Thyroid gland (tissue), 4 donors: ENCODE measurements at regions not wholly inside any gene's neighbourhood (a gene's known extent, or its start where the extent isn't known, plus 50 kb on each side); places are given as distances from the start of the nearest gene placed in this dataset.

Experiments used
- DNase-seq, 2 donors: peaks; one replicate each; pipeline ENCODE4 v3.0.0-alpha.2; 2019
- H3K27ac ChIP-seq, 3 donors: fragments of 200-600 bp; sonication (generic); 1 replicate in 2 of 3; 2 replicates in 1 of 3; pipeline ENCODE4 v1.5.1; 2016 to 2019; ENCODE audit warnings: mild to moderate bottlenecking in 1 of 3, moderate library complexity in 1 of 3
- H3K27me3 ChIP-seq: fragments of 200-600 bp; sonication (generic); one replicate; pipeline ENCODE4 v1.5.1; 2019
- H3K36me3 ChIP-seq, 2 donors: fragments of 200-600 bp; sonication (generic); one replicate each; pipeline ENCODE4 v1.5.1; 2016 to 2019
- H3K4me1 ChIP-seq, 2 donors: fragments of 200-600 bp; sonication (generic); one replicate each; pipeline ENCODE4 v1.5.1; 2017 to 2019
- H3K4me3 ChIP-seq, 3 donors: fragments of 200-600 bp; sonication (generic); replicated peaks in 1 of 3; 1 replicate in 2 of 3; 2 replicates in 1 of 3; pipeline ENCODE4 v1.5.1; 2016; ENCODE audit warnings: mild to moderate bottlenecking in 1 of 3
- H3K9me3 ChIP-seq: fragments of 200-600 bp; sonication (generic); one replicate; pipeline ENCODE4 v1.5.1; 2017
- POLR2A ChIP-seq, 2 donors: fragments of 450-650 bp; IDR thresholded peaks; one replicate each; pipeline ENCODE4 v1.6.1; 2017; ENCODE audit warnings: antibody characterized with exemption in 2 of 2, mild to moderate bottlenecking in 2 of 2, moderate library complexity in 1 of 2
- WGBS, 2 donors: methylation state at CpG; one replicate each; pipeline ENCODE4 v1.1.5; 2017; 5-methylcytosine and 5-hydroxymethylcytosine counted together
- intact Hi-C: fragments of 100-400 bp; cut with DNase I; formaldehyde crosslinking; loops from one replicate; pipeline ENCODE4 v1.15.1; 2023
- TF ChIP-seq, protein P1 (sequence below), 6 experiments: fragments of 200-600 bp in 3 of 6; fragments of 450-650 bp in 3 of 6; sonication (generic) in 3 of 6; IDR thresholded peaks; one replicate each; pipeline ENCODE4 v1.5.1; 2016 to 2019; ENCODE audit warnings: antibody characterized with exemption in 6 of 6, mild to moderate bottlenecking in 2 of 6, inconsistent platforms in 1 of 6, moderate library complexity in 1 of 6

DNA sequence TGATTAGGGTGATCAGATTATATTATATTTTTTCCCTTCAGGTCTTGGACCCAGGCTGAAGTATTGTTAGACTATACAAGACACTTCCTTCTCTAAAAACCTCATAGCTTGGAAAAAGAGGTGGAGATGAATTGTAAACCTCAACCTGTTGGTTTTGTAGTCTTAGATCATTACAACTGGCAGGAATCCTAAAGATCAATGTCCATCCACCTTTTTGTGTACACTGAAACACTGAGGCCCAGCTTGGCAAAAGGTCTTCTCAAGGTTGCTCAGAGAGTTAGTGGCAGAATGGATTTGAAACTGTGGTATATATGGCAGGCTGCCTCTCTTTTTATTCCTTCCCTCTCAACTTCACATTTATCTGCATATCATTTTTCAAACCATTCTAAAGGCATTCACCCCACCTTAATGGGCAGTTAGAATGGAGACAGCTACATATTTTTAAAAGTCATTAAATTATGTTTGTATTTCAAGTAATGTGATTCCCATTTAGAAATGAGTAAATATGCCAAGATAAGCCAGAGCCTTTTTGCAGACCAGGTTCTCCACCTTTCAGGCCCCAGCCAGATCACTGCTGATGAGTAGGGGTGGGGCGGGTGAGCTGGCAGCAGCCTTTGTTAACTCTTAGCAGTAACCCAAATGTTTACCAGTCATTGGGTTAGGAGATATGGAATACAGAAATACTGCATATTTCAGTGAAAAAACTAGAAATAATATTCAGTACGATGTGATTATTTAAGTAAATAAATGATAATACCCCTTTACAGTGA, 243.2 kb upstream of the F9 start:
- H3K4me1 ChIP-seq, result no peaks in the 10 kb centered on the region
- no peaks in the 10 kb centered on the region for H3K9me3 ChIP-seq
- TF ChIP-seq, protein P1, sequence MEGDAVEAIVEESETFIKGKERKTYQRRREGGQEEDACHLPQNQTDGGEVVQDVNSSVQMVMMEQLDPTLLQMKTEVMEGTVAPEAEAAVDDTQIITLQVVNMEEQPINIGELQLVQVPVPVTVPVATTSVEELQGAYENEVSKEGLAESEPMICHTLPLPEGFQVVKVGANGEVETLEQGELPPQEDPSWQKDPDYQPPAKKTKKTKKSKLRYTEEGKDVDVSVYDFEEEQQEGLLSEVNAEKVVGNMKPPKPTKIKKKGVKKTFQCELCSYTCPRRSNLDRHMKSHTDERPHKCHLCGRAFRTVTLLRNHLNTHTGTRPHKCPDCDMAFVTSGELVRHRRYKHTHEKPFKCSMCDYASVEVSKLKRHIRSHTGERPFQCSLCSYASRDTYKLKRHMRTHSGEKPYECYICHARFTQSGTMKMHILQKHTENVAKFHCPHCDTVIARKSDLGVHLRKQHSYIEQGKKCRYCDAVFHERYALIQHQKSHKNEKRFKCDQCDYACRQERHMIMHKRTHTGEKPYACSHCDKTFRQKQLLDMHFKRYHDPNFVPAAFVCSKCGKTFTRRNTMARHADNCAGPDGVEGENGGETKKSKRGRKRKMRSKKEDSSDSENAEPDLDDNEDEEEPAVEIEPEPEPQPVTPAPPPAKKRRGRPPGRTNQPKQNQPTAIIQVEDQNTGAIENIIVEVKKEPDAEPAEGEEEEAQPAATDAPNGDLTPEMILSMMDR (IDR thresholded peaks at IDR 0.05), result no peak
- TF ChIP-seq POLR2A (IDR thresholded peaks at IDR 0.05), result no peak
- H3K27ac ChIP-seq, result peak overlapping the region in 2 of 3 donors; percentile 29 to 61
- no peaks in the 10 kb centered on the region for H3K36me3 ChIP-seq
- intact Hi-C loops, result no loop called here
- DNase-seq, result peak in 1 of 2 donors; percentile 41
- H3K27me3 ChIP-seq, result no peaks in the 10 kb centered on the region
- H3K4me3 ChIP-seq, result no peak overlapping the region
- WGBS, 2 donors, result 56 to 87% methylated on average over 2 of the region's 2 CpGs

DNA sequence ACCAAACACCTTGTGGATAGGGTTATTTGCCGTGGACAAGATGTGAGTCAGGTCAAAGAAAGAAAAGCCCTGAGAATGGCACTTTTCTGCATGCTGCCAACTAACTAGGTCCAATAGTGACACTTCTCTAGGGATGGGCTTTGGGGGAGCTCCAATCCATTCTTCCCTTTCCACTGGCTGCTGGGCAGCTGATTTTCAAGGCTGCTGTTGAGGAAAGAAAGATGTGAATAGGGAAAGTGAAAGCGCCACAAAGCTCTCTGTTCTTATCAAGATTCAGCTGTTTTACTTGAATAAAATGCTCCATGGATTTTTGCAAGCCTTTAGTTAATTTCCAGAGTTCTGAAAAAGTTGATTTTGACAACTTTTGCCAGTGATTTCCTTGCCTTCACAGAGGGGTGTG, 244.2 kb upstream of the F9 start:
- Histone ChIP-seq H3K27ac (peak overlapping the region in 1 of 3 donors; percentile 61), H3K9me3 (no peaks in the 10 kb centered on the region), H3K27me3 (no peaks in the 10 kb centered on the region), H3K4me1 (no peaks in the 10 kb centered on the region), H3K4me3 (no peak overlapping the region), H3K36me3 (no peaks in the 10 kb centered on the region)
- TF ChIP-seq, protein P1 (IDR thresholded peaks at IDR 0.05), result no peak
- TF ChIP-seq POLR2A (IDR thresholded peaks at IDR 0.05), result no peak
- intact Hi-C loops, result no loop called here
- WGBS, 2 donors, result 97 to 100% methylated on average over 2 of the region's 2 CpGs
- DNase-seq, result no peak

DNA sequence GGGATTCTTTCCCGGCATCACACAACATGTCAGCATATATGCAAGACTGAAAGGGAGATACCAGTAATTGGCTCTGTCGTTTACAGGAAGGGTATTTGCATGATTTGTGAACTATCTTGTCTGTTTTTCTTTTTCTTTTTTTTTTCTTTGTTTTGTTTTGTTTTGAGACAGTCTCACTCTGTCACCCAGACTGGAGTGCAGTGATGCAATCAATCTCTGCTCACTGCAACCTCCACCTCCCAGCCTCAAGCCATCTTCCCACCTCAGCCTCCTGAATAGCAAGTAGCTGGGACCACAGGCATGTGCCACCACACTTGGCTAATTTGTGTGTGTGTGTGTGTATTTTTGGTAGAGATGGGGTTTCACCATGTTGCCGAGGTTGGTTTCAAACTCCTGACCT, 262.7 kb upstream of the F9 start:
- no peak for DNase-seq
- 90 to 92% methylated on average over 3 of the region's 3 CpGs for WGBS, 2 donors
- intact Hi-C loops, result no loop called here
- H3K4me1 ChIP-seq, result no peaks in the 10 kb centered on the region
- no peaks in the 10 kb centered on the region for H3K27me3 ChIP-seq
- TF ChIP-seq, protein P1 (IDR thresholded peaks at IDR 0.05), result no peak
- no peak for TF ChIP-seq POLR2A (IDR thresholded peaks at IDR 0.05)
- H3K36me3 ChIP-seq, result no peaks in the 10 kb centered on the region
- no peak overlapping the region for H3K27ac ChIP-seq
- H3K4me3 ChIP-seq, result no peak overlapping the region
- no peaks in the 10 kb centered on the region for H3K9me3 ChIP-seq

DNA sequence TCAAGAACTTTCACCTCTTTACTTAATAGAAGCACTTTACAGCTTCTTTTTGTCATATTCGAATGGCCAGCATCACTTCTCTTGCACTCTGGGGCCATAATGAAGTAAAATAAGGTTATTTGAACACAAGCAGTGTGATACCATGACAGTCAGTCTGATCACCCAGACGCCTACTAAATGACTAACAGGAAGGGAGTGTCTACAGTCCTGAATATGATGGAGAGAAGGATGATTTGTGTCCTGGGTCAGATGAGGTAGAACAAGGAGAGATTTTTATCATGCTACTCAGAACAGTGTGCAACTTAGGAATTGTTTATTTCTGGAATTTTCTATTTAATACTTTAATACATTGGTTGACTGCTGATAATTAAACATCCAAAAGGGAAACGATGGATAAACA, 284.2 kb upstream of the F9 start:
- no peaks in the 10 kb centered on the region for H3K36me3 ChIP-seq
- no peaks in the 10 kb centered on the region for H3K4me1 ChIP-seq
- no peak for DNase-seq
- TF ChIP-seq POLR2A (IDR thresholded peaks at IDR 0.05), result no peak
- TF ChIP-seq, protein P1 (IDR thresholded peaks at IDR 0.05), result no peak
- no peaks in the 10 kb centered on the region for H3K9me3 ChIP-seq
- WGBS, 2 donors, result 82 to 87% methylated on average over 3 of the region's 3 CpGs
- H3K27ac ChIP-seq, result no peak overlapping the region
- H3K27me3 ChIP-seq, result no peaks in the 10 kb centered on the region
- H3K4me3 ChIP-seq, result no peak overlapping the region
- intact Hi-C loops, result no loop called here

DNA sequence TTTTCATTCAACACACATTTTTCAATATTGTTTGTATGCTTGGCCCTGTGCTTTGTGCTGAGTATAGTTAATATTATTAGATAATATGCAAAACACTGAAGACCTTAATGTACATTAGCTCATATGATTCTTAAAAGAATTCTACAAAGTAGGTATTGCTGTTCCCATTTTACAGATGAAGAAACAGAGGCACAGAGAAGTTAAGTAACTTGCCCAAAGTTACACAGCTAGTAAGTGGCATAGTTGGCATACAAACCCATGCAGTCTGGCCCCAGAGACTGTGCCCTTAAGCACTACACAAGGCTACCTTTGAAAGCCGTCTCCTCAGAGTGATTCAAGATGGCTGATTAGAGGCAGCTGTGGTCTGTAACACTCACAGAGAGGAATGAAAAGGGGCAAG, 293.4 kb upstream of the F9 start:
- Histone ChIP-seq H3K27me3 (no peaks in the 10 kb centered on the region), H3K4me1 (no peaks in the 10 kb centered on the region), H3K27ac (no peak overlapping the region), H3K4me3 (no peak overlapping the region), H3K36me3 (no peaks in the 10 kb centered on the region), H3K9me3 (no peaks in the 10 kb centered on the region)
- intact Hi-C loops, result no loop called here
- 67 to 100% methylated on average over 1 of the region's 1 CpG for WGBS, 2 donors
- TF ChIP-seq, protein P1 (IDR thresholded peaks at IDR 0.05), result no peak
- no peak for TF ChIP-seq POLR2A (IDR thresholded peaks at IDR 0.05)
- DNase-seq, result no peak
